AG04450 (cell line): ENCODE measurements at regions not wholly inside any gene's neighbourhood (a gene's known extent, or its start where the extent isn't known, plus 50 kb on each side); places are given as distances from the start of the nearest gene placed in this dataset.

ENCODE experiments used
- CTCF ChIA-PET: fragments of 300-600, 350-600 bp; formaldehyde crosslinking; extraction: SDS; loops from one replicate; lab custom pipeline; 2022; ENCODE audit warnings: antibody characterized with exemption, inconsistent platforms; lab: Charles Lee
- POLR2A ChIA-PET: fragments of 350-600 bp; formaldehyde crosslinking; extraction: SDS; loops from one replicate; lab custom pipeline; 2021; ENCODE audit warnings: antibody characterized with exemption, inconsistent platforms; lab: Yijun Ruan, JAX
- DNase-seq: peaks from one replicate; pipeline ENCODE4 v3.0.0-alpha.2; 2011; ENCODE audit warnings: low read depth, low spot score
- H3K27ac ChIP-seq: one replicate; pipeline ENCODE4 v1.5.1; 2012; ENCODE audit warnings: low read depth, low read length, control low read depth
- H3K27me3 ChIP-seq: one replicate; pipeline ENCODE4 v1.6.0; 2012; ENCODE audit warnings: low read length; ENCODE audit not compliant: control insufficient read depth, insufficient read depth
- H3K4me3 ChIP-seq: 2 replicates; pipeline ENCODE4 v1.5.1; 2011; ENCODE audit warnings: mild to moderate bottlenecking, low read depth, low read length, control low read depth
- H3K9me3 ChIP-seq: 2 replicates; pipeline ENCODE4 v1.5.1; 2012; ENCODE audit warnings: low read length; ENCODE audit not compliant: control insufficient read depth, insufficient read depth
- TF ChIP-seq, protein P1 (sequence below): IDR thresholded peaks from 2 replicates; pipeline ENCODE4 v1.5.1; 2011; ENCODE audit warnings: low read depth, low read length, control low read depth, inconsistent platforms

GRCh38 chr11:97746818-97747217 is 1273.9 kb upstream of the CNTN5 start:
- Histone ChIP-seq H3K4me3 (no peak overlapping the region), H3K27me3 (no peaks in the 10 kb centered on the region), H3K27ac (no peak overlapping the region), H3K9me3 (peaks cover 12% of the 10 kb centered on the region)
- no peak for DNase-seq
- TF ChIP-seq, protein P1, sequence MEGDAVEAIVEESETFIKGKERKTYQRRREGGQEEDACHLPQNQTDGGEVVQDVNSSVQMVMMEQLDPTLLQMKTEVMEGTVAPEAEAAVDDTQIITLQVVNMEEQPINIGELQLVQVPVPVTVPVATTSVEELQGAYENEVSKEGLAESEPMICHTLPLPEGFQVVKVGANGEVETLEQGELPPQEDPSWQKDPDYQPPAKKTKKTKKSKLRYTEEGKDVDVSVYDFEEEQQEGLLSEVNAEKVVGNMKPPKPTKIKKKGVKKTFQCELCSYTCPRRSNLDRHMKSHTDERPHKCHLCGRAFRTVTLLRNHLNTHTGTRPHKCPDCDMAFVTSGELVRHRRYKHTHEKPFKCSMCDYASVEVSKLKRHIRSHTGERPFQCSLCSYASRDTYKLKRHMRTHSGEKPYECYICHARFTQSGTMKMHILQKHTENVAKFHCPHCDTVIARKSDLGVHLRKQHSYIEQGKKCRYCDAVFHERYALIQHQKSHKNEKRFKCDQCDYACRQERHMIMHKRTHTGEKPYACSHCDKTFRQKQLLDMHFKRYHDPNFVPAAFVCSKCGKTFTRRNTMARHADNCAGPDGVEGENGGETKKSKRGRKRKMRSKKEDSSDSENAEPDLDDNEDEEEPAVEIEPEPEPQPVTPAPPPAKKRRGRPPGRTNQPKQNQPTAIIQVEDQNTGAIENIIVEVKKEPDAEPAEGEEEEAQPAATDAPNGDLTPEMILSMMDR, result no peak
- ChIA-PET CTCF (no interaction called here), POLR2A (no interaction called here)

GRCh38 chr11:97751405-97751804 is 1269.3 kb upstream of the CNTN5 start:
- no peak for DNase-seq
- Histone ChIP-seq H3K4me3 (no peak overlapping the region), H3K9me3 (peaks cover 14% of the 10 kb centered on the region), H3K27me3 (no peaks in the 10 kb centered on the region), H3K27ac (no peak overlapping the region)
- ChIA-PET CTCF (no interaction called here), POLR2A (no interaction called here)
- TF ChIP-seq, protein P1, result no peak

GRCh38 chr11:97751952-97752351 is 1268.8 kb upstream of the CNTN5 start:
- CTCF ChIA-PET, result no interaction called here
- POLR2A ChIA-PET, result no interaction called here
- no peak for DNase-seq
- Histone ChIP-seq H3K9me3 (peaks cover 14% of the 10 kb centered on the region), H3K4me3 (no peak overlapping the region), H3K27me3 (no peaks in the 10 kb centered on the region), H3K27ac (no peak overlapping the region)
- TF ChIP-seq, protein P1, result no peak

GRCh38 chr11:97754976-97755375 is 1265.8 kb upstream of the CNTN5 start:
- Histone ChIP-seq H3K27me3 (no peaks in the 10 kb centered on the region), H3K4me3 (no peak overlapping the region), H3K27ac (no peak overlapping the region), H3K9me3 (peaks cover 14% of the 10 kb centered on the region)
- POLR2A ChIA-PET, result no interaction called here
- TF ChIP-seq, protein P1, result no peak
- CTCF ChIA-PET, result no interaction called here
- no peak for DNase-seq

GRCh38 chr11:97756571-97757335 is 1264.0 kb upstream of the CNTN5 start:
- H3K4me3 ChIP-seq, result no peak overlapping the region
- no peak for DNase-seq
- ChIA-PET CTCF (no interaction called here), POLR2A (no interaction called here)
- H3K27me3 ChIP-seq, result no peaks in the 10 kb centered on the region
- peaks cover 9% of the 10 kb centered on the region for H3K9me3 ChIP-seq
- TF ChIP-seq, protein P1, result no peak
- no peak overlapping the region for H3K27ac ChIP-seq
